ENCODE measurements at regions not wholly inside any gene's neighbourhood (a gene's known extent, or its start where the extent isn't known, plus 50 kb on each side); places are given as distances from the start of the nearest gene placed in this dataset.

- TF ChIP-seq, protein P1, sequence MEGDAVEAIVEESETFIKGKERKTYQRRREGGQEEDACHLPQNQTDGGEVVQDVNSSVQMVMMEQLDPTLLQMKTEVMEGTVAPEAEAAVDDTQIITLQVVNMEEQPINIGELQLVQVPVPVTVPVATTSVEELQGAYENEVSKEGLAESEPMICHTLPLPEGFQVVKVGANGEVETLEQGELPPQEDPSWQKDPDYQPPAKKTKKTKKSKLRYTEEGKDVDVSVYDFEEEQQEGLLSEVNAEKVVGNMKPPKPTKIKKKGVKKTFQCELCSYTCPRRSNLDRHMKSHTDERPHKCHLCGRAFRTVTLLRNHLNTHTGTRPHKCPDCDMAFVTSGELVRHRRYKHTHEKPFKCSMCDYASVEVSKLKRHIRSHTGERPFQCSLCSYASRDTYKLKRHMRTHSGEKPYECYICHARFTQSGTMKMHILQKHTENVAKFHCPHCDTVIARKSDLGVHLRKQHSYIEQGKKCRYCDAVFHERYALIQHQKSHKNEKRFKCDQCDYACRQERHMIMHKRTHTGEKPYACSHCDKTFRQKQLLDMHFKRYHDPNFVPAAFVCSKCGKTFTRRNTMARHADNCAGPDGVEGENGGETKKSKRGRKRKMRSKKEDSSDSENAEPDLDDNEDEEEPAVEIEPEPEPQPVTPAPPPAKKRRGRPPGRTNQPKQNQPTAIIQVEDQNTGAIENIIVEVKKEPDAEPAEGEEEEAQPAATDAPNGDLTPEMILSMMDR (conservative IDR thresholded peaks at IDR 0.05): no peak
- H3K27ac ChIP-seq: no peak overlapping the region
Observed at GRCh38 chr2:240296104-240296406, 139.4 kb upstream of the GPC1 start.

- H3K27ac ChIP-seq: no peak overlapping the region
- TF ChIP-seq, protein P1 (conservative IDR thresholded peaks at IDR 0.05): no peak
Observed at GRCh38 chr2:240296476-240297255, 138.8 kb upstream of the GPC1 start.

GRCh38 chr2:240297256-240298116 is 138.0 kb upstream of the GPC1 start:
- TF ChIP-seq, protein P1 (conservative IDR thresholded peaks at IDR 0.05): no peak
- no peak overlapping the region for H3K27ac ChIP-seq

DNA sequence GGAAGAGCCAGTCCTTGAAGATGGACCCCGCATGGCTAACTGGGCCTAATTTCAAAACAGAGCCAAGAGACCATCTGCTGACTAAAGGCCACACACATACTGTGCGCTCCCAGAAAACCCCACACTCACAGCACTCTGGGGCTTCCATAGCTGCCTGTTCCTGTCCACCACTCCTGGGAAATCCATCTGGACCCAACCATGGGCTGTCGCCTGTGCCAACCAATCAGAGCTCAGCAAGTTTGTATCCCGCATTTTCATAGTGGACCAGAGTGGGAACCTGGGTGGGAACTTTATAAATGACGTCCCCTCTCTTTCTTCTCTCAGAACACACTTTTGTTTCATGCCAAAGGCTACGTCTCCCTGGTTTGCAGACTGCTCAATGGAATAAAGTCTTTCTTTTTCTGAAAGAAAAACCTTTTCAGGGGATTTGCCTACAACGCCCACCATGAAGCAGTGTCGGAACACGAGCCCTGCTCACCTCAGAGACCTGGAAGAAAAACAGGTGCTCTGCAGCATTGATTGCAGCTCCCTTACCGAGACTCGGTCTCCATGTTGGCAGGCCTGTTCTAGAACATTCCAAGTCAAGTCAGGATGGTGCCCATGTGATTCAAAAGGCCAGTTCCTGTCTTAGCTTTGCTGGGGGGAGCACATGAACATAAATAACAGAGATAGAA is 137.2 kb upstream of the GPC1 start:
- TF ChIP-seq, protein P1 (conservative IDR thresholded peaks at IDR 0.05): no peak

DNA sequence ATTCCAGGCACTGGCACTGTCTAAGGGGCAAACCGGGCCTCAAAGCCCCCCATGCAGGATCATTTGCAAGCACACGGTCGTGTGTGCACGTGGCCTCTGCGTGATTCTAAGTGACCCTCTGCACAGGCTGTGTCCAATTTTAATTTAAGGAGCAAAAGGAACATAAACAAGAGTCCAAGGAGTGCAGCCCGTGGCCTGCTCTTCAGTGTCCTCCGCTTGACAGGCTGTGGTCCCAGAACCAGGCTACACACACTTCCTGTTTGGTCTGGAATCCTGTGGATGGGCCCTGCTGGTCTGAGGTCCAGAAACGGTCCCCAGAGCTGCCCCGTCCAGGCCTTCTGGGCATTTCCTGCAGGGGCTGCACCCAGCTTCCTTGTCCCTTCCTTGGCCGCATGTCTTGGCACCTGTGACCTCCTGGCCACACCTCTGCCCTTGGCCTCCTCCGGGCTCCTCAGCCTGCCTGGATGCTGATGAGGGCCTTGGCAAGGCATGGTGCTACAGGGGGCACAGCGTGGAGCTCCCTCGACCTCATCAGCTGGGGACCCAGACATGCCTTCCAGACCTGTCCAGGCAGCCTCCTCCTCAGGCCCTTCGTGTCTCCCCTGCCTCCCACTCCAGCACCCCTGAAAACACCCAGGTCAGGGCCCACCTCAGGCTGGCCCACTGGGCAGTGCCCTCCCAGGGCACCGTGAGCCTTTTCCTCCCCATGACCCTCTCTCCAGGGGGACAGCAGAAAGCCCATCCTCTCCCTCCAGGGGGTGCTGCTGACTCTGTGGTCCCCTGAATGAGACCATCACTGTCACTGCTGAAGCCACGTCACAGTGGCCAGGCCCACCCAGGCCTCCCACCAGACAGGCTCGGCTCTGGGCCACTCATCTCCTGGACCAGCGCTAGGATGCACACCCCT is 136.4 kb upstream of the GPC1 start:
- TF ChIP-seq, protein P1 (conservative IDR thresholded peaks at IDR 0.05): no peak
- H3K27ac ChIP-seq: no peak overlapping the region

More for the DNA sequence above, 137.2 kb upstream of the GPC1 start:
- no peak overlapping the region for H3K27ac ChIP-seq

DNA sequence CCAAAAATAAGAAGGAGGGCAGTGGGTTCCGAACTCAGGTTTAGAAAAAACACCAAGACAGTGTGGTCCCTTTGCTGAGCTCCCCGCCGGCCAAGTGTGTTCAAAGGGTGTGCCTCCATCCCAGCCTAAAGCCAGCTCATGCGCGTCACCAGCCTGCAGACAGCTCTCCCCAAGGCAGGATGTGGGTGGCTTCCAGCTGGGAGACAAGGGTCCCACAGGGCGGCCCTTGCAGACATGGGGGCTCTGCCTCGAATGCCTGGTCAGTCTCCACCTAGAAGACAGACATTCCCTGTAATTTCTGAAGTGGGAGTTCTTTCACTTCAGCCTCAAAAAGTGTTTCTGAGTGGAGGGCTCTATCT is 135.8 kb upstream of the GPC1 start:
- TF ChIP-seq, protein P1 (conservative IDR thresholded peaks at IDR 0.05): no peak
- H3K27ac ChIP-seq: no peak overlapping the region

Data from VCaP (cell line).